ENCODE measurements at regions not wholly inside any gene's neighbourhood (a gene's known extent, or its start where the extent isn't known, plus 50 kb on each side); places are given as distances from the start of the nearest gene placed in this dataset.

GRCh38 chr3:31434819-31435218 is 97.9 kb upstream of the STT3B start (continued):
- TF ChIP-seq ELK1 (IDR thresholded peaks at IDR 0.05; ENCODE audit: low read depth, low read length) (no peak), RNF2 (IDR thresholded peaks at IDR 0.05; ENCODE audit: borderline replicate concordance, low read depth) (no peak)

GRCh38 chr3:31436830-31437229 is 95.9 kb upstream of the STT3B start:
- H3K4me1 ChIP-seq, result no peaks in the 10 kb centered on the region
- H3K4me2 ChIP-seq, result no peak overlapping the region
- CTCF ChIA-PET, result interaction anchor here (1.4 kb wide), 1 partner anchor 11 kb away, joined by 3 read pairs; no protein-coding TSS in a partner anchor
- no peak overlapping the region for H3K4me3 ChIP-seq
- POLR2A ChIA-PET, result no interaction called here
- ATAC-seq, result no peak
- 23% methylated on average over 1 of the region's 1 CpG for WGBS (ENCODE audit: missing lambda C conversion rate)
- no peak for DNase-seq (ENCODE audit: low read depth in 1 of 2, low spot score in 1 of 2)
- no peak overlapping the region for H3K27ac ChIP-seq
- FAIRE-seq, result no peak
- H3K9me3 ChIP-seq, result peaks cover 14% of the 10 kb centered on the region; the same call in 2 of the 3 replicates
- TF ChIP-seq HDAC2 (IDR thresholded peaks at IDR 0.05) (no peak), EHMT2 (IDR thresholded peaks at IDR 0.05; ENCODE audit: low read depth) (no peak), CHD4 (IDR thresholded peaks at IDR 0.05; ENCODE audit: borderline replicate concordance) (no peak), RFX5 (IDR thresholded peaks at IDR 0.05) (no peak), CHD2 (IDR thresholded peaks at IDR 0.05; ENCODE audit: low read length, partially characterized antibody) (no peak), HMGXB4 (CRISPR knock-in tag; IDR thresholded peaks at IDR 0.05; ENCODE audit: borderline replicate concordance) (no peak), RCOR1 (IDR thresholded peaks at IDR 0.05; ENCODE audit: low read depth, low read length) (no peak), USF2 (IDR thresholded peaks at IDR 0.05) (no peak), CEBPB (IDR thresholded peaks at IDR 0.05) (no peak), MAZ (IDR thresholded peaks at IDR 0.05; ENCODE audit: borderline replicate concordance, low read depth, low read length) (no peak), MAFK (IDR thresholded peaks at IDR 0.05; ENCODE audit: partially characterized antibody) (no peak), HEYL (CRISPR knock-in tag; IDR thresholded peaks at IDR 0.05) (no peak), SREBF2 (IDR thresholded peaks at IDR 0.05) (no peak), PHF8 (IDR thresholded peaks at IDR 0.05; ENCODE audit: borderline replicate concordance, low read depth) (no peak), SMC3 (IDR thresholded peaks at IDR 0.05) (no peak)

- no peak overlapping the region for H3K4me3 ChIP-seq
- FAIRE-seq (no peak), ATAC-seq (no peak), DNase-seq (ENCODE audit: low read depth in 1 of 2, low spot score in 1 of 2) (no peak)
- no peak overlapping the region for H3K27ac ChIP-seq
- WGBS (ENCODE audit: missing lambda C conversion rate), result 16% methylated on average over 2 of the region's 2 CpGs
- ChIA-PET CTCF (no interaction called here), POLR2A (no interaction called here)
- peak; percentile 74 for TF ChIP-seq MAFK (IDR thresholded peaks at IDR 0.05; ENCODE audit: partially characterized antibody)
- TF ChIP-seq NPAS2 (CRISPR knock-in tag; IDR thresholded peaks at IDR 0.05; ENCODE audit: borderline replicate concordance), result no peak
- H3K4me2 ChIP-seq, result no peak overlapping the region
- H3K4me1 ChIP-seq, result no peaks in the 10 kb centered on the region
- peaks cover 14% of the 10 kb centered on the region; the same call in 2 of the 3 replicates for H3K9me3 ChIP-seq
Measured at GRCh38 chr3:31438742-31439141, 94.0 kb upstream of the STT3B start.

Measured in A549 (cell line).